Heart right ventricle (tissue), 16 donors: ENCODE measurements at regions not wholly inside any gene's neighbourhood (a gene's known extent, or its start where the extent isn't known, plus 50 kb on each side); places are given as distances from the start of the nearest gene placed in this dataset.

Experiments used
- ATAC-seq, 8 donors: fragments of 200-7000 bp; cut with Tn5 transposase; one replicate each; pipeline ENCODE4 v1.9.1; 2020; ENCODE audit warnings: mild to moderate bottlenecking in 8 of 8, moderate library complexity in 8 of 8, moderate number of reproducible peaks in 1 of 8
- DNase-seq, 2 donors: peaks; one replicate each; pipeline ENCODE4 v3.0.0-alpha.2; 2020
- H3K27ac ChIP-seq, 10 donors: fragments of 200-600 bp; sonication (generic) in 2 of 10; one replicate each; pipeline versions ENCODE4 v1.5.0 to v1.8.0; 2020 to 2022; ENCODE audit warnings: mild to moderate bottlenecking in 3 of 10
- H3K27me3 ChIP-seq, 7 donors: fragments of 200-600 bp; one replicate each; pipeline ENCODE4 v1.8.0; 2021 to 2022; ENCODE audit warnings: mild to moderate bottlenecking in 2 of 7
- H3K36me3 ChIP-seq, 9 donors: fragments of 200-600 bp; sonication (generic) in 1 of 9; one replicate each; pipeline versions ENCODE4 v1.5.0 to v1.8.0; 2020 to 2022; ENCODE audit warnings: mild to moderate bottlenecking in 2 of 9
- H3K4me1 ChIP-seq, 9 donors: fragments of 200-600 bp; sonication (generic) in 1 of 9; one replicate each; pipeline versions ENCODE4 v1.5.0 to v1.8.0; 2020 to 2022; ENCODE audit warnings: mild to moderate bottlenecking in 4 of 9
- H3K4me3 ChIP-seq, 10 donors: fragments of 200-600 bp; sonication (generic) in 2 of 10; one replicate each; pipeline versions ENCODE4 v1.5.0 to v1.8.0; 2020 to 2022; ENCODE audit warnings: mild to moderate bottlenecking in 7 of 10, moderate library complexity in 2 of 10
- H3K9me3 ChIP-seq, 11 donors: fragments of 200-600 bp in 10 of 11; sonication (generic) in 2 of 11; one replicate each; pipeline versions ENCODE4 v1.5.0 to v1.8.0; 2013 to 2022; ENCODE audit warnings: mild to moderate bottlenecking in 2 of 11, control low read depth in 1 of 11, moderate library complexity in 1 of 11
- WGBS, 2 donors: extraction: QIAGEN DNeasy Blood & Tissue Kit; methylation state at CpG; one replicate each; pipeline ENCODE4 v1.1.7; 2013; ENCODE audit warnings: inconsistent platforms in 1 of 2; 5-methylcytosine and 5-hydroxymethylcytosine counted together
- intact Hi-C, 10 donors: fragments of 100-400 bp; cut with DNase I; formaldehyde crosslinking; loops; one replicate each; pipeline versions ENCODE4 v1.11.1 to v1.14.2; 2022
- TF ChIP-seq, protein P1 (sequence below), 9 donors: fragments of 200-600 bp; sonication (generic) in 2 of 9; IDR thresholded peaks; one replicate each; pipeline versions ENCODE4 v1.5.0 to v1.8.0; 2021 to 2022; ENCODE audit warnings: antibody characterized with exemption in 9 of 9, mild to moderate bottlenecking in 5 of 9, moderate library complexity in 1 of 9
- donor health status: Arrhythmogenic right ventricular cardiomyopathy.
- donor health status: ischemic (EF 13 %, LVEDD 7.1; RV severe dilation, severe dysfunction).
- donor health status: healthy with polysubstance abuse.
- donor health status: DM: no; HTN: yes; CAD: no.
- donor health status: DM: no; HTN: no; CAD: no.
- donor health status: ischemic (EF 25% LVEDD 6.9; RV normal size, moderate dysfunction).
- donor health status: ischemic (EF 25% LVEDD 5.7; RV mildly dilated, moderate dysfunction).
- donor health status: healthy.
- donor health status: DM: yes; HTN: yes; CAD: no.
- donor health status: Ischemic cardiomyopathy.
- donor health status: ischemic (EF 35%, LVEDD 5.7; RV mildly dilated, moderate dysfunction).
- donor health status: nonischemic (EF 11% LVEDD 7.7; RV severe dilation, severe dysfunction).
- donor health status: DM: yes; HTN: yes; CAD: no.
- donor health status: PGD.
- donor health status: ischemic (EF 29% LVEDD 5.4; RV normal size, mild dysfunction).
- donor health status: nonischemic (EF 23%, LVEDD 6.1; RV moderate dilation, normal function).

DNA sequence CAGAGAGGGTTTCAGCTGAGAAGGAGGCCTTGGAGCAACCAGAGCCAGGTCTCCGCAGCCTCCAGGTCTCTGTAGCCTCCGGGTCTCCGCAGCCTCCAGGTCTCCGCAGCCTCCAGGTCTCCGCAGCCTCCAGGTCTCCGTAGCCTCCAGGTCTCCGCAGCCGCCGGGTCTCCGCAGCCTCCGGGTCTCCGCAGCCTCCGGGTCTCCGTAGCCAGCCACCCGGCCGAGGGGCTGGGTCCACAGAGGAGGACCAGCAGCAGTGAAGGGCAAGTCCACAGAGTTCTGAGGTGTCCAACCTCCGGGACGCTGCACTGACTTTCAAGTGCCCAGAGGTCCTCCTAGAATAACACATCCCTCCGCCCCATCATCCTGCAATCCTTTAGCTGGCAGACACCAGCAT is 221.0 kb downstream of the RBFOX3 start:
- Histone ChIP-seq H3K36me3 (no peaks in the 10 kb centered on the region), H3K4me3 (no peak overlapping the region), H3K4me1 (peaks cover 0 to 3% (median 0%) of the 10 kb centered on the region in 9 donors), H3K27ac (no peak overlapping the region), H3K27me3 (peaks cover 0 to 90% (median 75%) of the 10 kb centered on the region in 7 donors), H3K9me3 (no peaks in the 10 kb centered on the region)
- 89 to 95% methylated on average over 19 of the region's 19 CpGs for WGBS, 2 donors
- ATAC-seq (no peak), DNase-seq (no peak)
- intact Hi-C loops, result loop anchor here (2.0 to 10.0 kb wide), 13 partner anchors 201 to 405 kb away; partner anchors contain the start of gene C1QTNF1 (in 1 of the 10)
- TF ChIP-seq, protein P1, sequence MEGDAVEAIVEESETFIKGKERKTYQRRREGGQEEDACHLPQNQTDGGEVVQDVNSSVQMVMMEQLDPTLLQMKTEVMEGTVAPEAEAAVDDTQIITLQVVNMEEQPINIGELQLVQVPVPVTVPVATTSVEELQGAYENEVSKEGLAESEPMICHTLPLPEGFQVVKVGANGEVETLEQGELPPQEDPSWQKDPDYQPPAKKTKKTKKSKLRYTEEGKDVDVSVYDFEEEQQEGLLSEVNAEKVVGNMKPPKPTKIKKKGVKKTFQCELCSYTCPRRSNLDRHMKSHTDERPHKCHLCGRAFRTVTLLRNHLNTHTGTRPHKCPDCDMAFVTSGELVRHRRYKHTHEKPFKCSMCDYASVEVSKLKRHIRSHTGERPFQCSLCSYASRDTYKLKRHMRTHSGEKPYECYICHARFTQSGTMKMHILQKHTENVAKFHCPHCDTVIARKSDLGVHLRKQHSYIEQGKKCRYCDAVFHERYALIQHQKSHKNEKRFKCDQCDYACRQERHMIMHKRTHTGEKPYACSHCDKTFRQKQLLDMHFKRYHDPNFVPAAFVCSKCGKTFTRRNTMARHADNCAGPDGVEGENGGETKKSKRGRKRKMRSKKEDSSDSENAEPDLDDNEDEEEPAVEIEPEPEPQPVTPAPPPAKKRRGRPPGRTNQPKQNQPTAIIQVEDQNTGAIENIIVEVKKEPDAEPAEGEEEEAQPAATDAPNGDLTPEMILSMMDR (IDR thresholded peaks at IDR 0.05), result no peak

DNA sequence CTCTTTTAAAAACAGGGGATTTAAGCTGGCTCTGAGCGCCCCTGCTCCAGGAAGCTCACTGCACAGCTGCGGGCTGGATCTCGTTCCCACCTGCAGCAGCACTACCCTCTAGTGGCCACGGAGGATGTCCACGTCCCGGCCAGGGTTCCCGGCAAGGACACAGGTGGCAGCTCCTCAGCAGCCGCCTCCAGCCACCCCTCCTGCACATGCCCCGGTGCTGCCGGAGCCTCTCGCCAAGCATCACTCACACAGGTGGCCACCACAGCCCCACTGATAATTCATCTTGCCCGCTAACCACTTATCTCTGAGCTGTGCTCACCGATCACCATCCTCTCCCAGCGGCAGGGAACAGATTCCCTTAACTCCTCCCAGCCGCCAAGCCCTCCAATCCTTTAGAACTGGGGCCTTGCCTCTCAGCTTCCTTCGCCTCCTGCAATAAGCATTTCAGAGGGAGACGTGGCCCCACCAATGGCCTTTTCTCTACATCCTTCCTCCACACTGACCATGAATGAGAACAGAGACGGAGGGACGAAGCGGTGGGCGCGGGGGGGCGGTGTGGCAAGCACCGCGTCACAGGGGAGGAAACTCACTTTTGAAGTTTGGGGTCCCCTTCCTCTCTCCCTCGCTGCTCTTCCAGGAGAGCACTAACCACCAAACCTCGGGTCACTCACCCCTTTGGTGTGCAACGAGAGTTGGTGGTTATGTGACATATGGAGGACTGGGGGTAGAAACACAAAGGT is 222.1 kb downstream of the RBFOX3 start:
- Histone ChIP-seq H3K27ac (no peak overlapping the region), H3K36me3 (no peaks in the 10 kb centered on the region), H3K4me3 (no peak overlapping the region), H3K9me3 (no peaks in the 10 kb centered on the region), H3K27me3 (peaks cover 0 to 87% (median 77%) of the 10 kb centered on the region in 7 donors), H3K4me1 (peaks cover 0 to 3% (median 0%) of the 10 kb centered on the region in 9 donors)
- WGBS, 2 donors, result 45 to 46% methylated on average over 28 of the region's 28 CpGs
- TF ChIP-seq, protein P1 (IDR thresholded peaks at IDR 0.05), result peak; percentile 42 to 74 (median 67)
- DNase-seq (peak; percentile 45 to 57), ATAC-seq (peak in 6 of 8 donors; percentile 53 to 67 (median 63))
- intact Hi-C loops, result loop anchor here in 1 of 10 donors (1.0 kb wide), 1 partner anchor 200 kb away; no protein-coding TSS in a partner anchor

DNA sequence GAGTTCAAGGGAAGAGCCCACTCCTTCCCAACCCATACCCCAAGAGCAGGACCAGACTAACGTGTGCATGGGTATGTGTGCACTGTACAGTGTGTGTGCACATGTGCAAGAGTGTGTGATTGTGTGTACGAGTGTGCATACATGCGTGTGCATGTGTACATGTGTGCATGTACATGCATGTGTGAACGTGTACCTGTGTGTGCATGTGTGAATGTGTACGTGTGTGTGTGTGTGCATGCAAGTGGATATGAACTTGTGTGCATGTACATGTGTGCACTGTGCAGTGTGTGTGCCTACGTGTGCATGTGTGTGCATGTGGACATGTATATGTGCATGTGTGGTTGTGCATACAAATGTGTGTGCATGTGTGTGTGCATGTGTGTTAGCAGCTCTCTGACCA is 223.1 kb downstream of the RBFOX3 start:
- TF ChIP-seq, protein P1 (IDR thresholded peaks at IDR 0.05), result no peak
- Histone ChIP-seq H3K4me3 (no peak overlapping the region), H3K9me3 (no peaks in the 10 kb centered on the region), H3K27ac (no peak overlapping the region), H3K36me3 (no peaks in the 10 kb centered on the region), H3K4me1 (peaks cover 0 to 3% (median 0%) of the 10 kb centered on the region in 9 donors), H3K27me3 (peaks cover 0 to 88% (median 79%) of the 10 kb centered on the region in 7 donors)
- ATAC-seq, result peak in 2 of 8 donors; percentile 7 to 19
- WGBS, 2 donors, result 72 to 73% methylated on average over 6 of the region's 6 CpGs
- DNase-seq, result no peak
- intact Hi-C loops, result loop anchor here in 1 of 10 donors (1.0 kb wide), 1 partner anchor 199 kb away; no protein-coding TSS in a partner anchor

DNA sequence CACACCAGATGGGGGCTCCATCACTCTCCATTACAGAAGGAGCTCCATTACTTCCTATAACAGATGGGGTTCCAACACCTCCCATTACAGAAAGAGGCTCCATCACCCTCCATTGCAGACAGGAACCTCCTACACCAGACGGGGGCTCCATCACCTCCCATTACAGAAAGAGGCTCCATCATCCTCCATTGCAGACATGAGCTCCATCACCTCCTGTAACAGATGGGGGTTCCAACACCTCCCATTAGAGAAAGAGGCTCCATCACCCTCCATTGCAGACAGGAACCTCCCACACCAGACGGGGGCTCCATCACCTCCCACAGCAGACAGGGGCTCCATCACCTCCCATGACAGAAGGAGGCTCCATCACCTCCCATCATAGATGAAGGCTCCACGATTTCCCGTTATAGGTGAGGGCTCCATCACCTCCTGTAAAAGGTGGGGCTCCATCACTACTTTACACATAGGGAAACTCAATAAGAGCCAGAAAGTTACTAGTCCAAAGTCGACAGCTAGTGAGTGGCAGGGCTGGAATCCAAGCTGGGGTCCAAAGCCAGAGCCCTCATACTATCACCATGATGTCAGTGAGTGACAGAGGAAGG is 224.8 kb downstream of the RBFOX3 start:
- no peak overlapping the region for H3K4me3 ChIP-seq
- ATAC-seq, result no peak
- no peak for DNase-seq
- no peaks in the 10 kb centered on the region for H3K36me3 ChIP-seq
- peaks cover 0 to 87% (median 80%) of the 10 kb centered on the region in 7 donors for H3K27me3 ChIP-seq
- TF ChIP-seq, protein P1 (IDR thresholded peaks at IDR 0.05), result no peak
- WGBS, 2 donors, result 80 to 90% methylated on average over 5 of the region's 5 CpGs
- H3K27ac ChIP-seq, result no peak overlapping the region
- no peaks in the 10 kb centered on the region for H3K9me3 ChIP-seq
- intact Hi-C loops, result no loop called here
- no peaks in the 10 kb centered on the region for H3K4me1 ChIP-seq
